Endothelial cell of umbilical vein (primary cell): ENCODE measurements at regions not wholly inside any gene's neighbourhood (a gene's known extent, or its start where the extent isn't known, plus 50 kb on each side); places are given as distances from the start of the nearest gene placed in this dataset.

Experiments
- BruUV-seq: library from RNA; stranded (reverse); fragments of 400-500 nt; replicated peaks from 2 replicates; lab custom pipeline; 2021; lab: Mats Ljungman, UMichigan
- CTCF ChIA-PET: fragments of 300-600, 350-600 bp; sonication (Branson Sonifier 250); formaldehyde crosslinking; loops from one replicate; lab custom pipeline; 2021; ENCODE audit warnings: antibody characterized with exemption, inconsistent platforms; lab: Charles Lee
- POLR2A ChIA-PET: fragments of 300-600, 350-600 bp; sonication (Branson Sonifier 250); formaldehyde crosslinking; loops from one replicate; lab custom pipeline; 2021; ENCODE audit warnings: antibody characterized with exemption, inconsistent platforms; lab: Charles Lee
- DNase-seq: peaks from one replicate; pipeline ENCODE4 v3.0.0-alpha.2; 2011; ENCODE audit warnings: low read depth, low spot score
- FAIRE-seq: peaks from 2 replicates; lab custom pipeline; 2011; peaks lifted over from hg19 to GRCh38; lab: Jason Lieb, UNC
- H2AFZ ChIP-seq: 2 replicates; pipeline ENCODE4 v1.6.0; 2012; ENCODE audit warnings: low read depth, low read length, control low read depth, inconsistent platforms
- H3K27ac ChIP-seq: 2 replicates; pipeline ENCODE4 v1.5.1; 2011; ENCODE audit warnings: low read depth, mild to moderate bottlenecking, control low read depth, low read length, moderate library complexity; ENCODE audit not compliant: insufficient read depth
- H3K27me3 ChIP-seq, 2 experiments: 2 replicates each; pipeline versions ENCODE4 v1.6.0 to v1.6.1; 2011; ENCODE audit warnings: low read length in 2 of 2, mixed read lengths in 1 of 2; ENCODE audit not compliant: control insufficient read depth in 2 of 2, insufficient read depth in 2 of 2
- H3K36me3 ChIP-seq, 2 experiments: 2 replicates in 1 of 2; 3 replicates in 1 of 2; pipeline ENCODE4 v1.5.1; 2011; ENCODE audit warnings: low read length in 2 of 2, mild to moderate bottlenecking in 1 of 2, moderate library complexity in 1 of 2; ENCODE audit not compliant: control insufficient read depth in 2 of 2, insufficient read depth in 2 of 2; ENCODE audit errors: extremely low read depth in 1 of 2
- H3K4me1 ChIP-seq: 3 replicates; pipeline ENCODE4 v1.5.1; 2011; ENCODE audit warnings: mild to moderate bottlenecking, low read length; ENCODE audit not compliant: control insufficient read depth, insufficient read depth; ENCODE audit errors: extremely low read depth
- H3K4me2 ChIP-seq: 2 replicates; pipeline ENCODE4 v1.6.1; 2011; ENCODE audit warnings: low read length, control low read depth, mixed read lengths; ENCODE audit not compliant: insufficient read depth
- H3K4me3 ChIP-seq, 3 experiments: fragments of 200-600 bp in 1 of 3; sonication (generic), shearing (Covaris generic) in 1 of 3; replicated peaks in 1 of 3; 2 replicates each; pipeline ENCODE4 v1.5.1; 2011 to 2016; ENCODE audit warnings: control low read depth in 3 of 3, low read length in 3 of 3, mild to moderate bottlenecking in 2 of 3, inconsistent platforms in 1 of 3, low read depth in 1 of 3, moderate library complexity in 1 of 3; ENCODE audit not compliant: insufficient read depth in 1 of 3
- H3K79me2 ChIP-seq: 2 replicates; pipeline ENCODE4 v1.6.0; 2012; ENCODE audit warnings: low read length, inconsistent platforms; ENCODE audit not compliant: control insufficient read depth, insufficient read depth
- H3K9ac ChIP-seq: replicated peaks from 2 replicates; pipeline ENCODE3; 2011; ENCODE audit warnings: low read length, control low read depth; ENCODE audit not compliant: insufficient read depth; ENCODE audit errors: extremely low read depth
- H3K9me1 ChIP-seq: replicated peaks from 3 replicates; pipeline ENCODE4 v1.6.0; 2011; ENCODE audit warnings: mild to moderate bottlenecking, low read length; ENCODE audit not compliant: control insufficient read depth, insufficient read depth; ENCODE audit errors: extremely low read depth
- H3K9me3 ChIP-seq: replicated peaks from 2 replicates; pipeline ENCODE4 v1.5.1; 2012; ENCODE audit warnings: low read length, inconsistent platforms; ENCODE audit not compliant: control insufficient read depth, insufficient read depth
- H4K20me1 ChIP-seq: replicated peaks from 2 replicates; pipeline ENCODE3; 2011; ENCODE audit warnings: mild to moderate bottlenecking, low read length; ENCODE audit not compliant: control insufficient read depth, insufficient read depth; ENCODE audit errors: extremely low read depth
- EZH2 ChIP-seq: IDR thresholded peaks from 2 replicates; pipeline ENCODE4 v1.6.1; 2012; ENCODE audit warnings: borderline replicate concordance, low read depth, mild to moderate bottlenecking, moderate library complexity, low read length, inconsistent platforms; ENCODE audit not compliant: severe bottlenecking
- FOS ChIP-seq: IDR thresholded peaks from 2 replicates; pipeline ENCODE4 v1.6.1; 2011; ENCODE audit warnings: mild to moderate bottlenecking, low read length, moderate library complexity, borderline replicate concordance; ENCODE audit not compliant: insufficient read depth
- GATA2 ChIP-seq: IDR thresholded peaks from 2 replicates; pipeline ENCODE4 v1.7.0; 2011; ENCODE audit warnings: low read depth, mild to moderate bottlenecking, moderate library complexity, mixed read lengths, low read length; ENCODE audit not compliant: insufficient read length, insufficient read depth
- JUN ChIP-seq: IDR thresholded peaks from 2 replicates; pipeline ENCODE4 v1.6.1; 2011; ENCODE audit warnings: borderline replicate concordance, low read depth; ENCODE audit not compliant: insufficient read length, insufficient read depth
- MAX ChIP-seq: IDR thresholded peaks from 2 replicates; pipeline ENCODE4 v1.6.1; 2011; ENCODE audit not compliant: insufficient read depth, insufficient read length
- MYC ChIP-seq: IDR thresholded peaks from one replicate; pipeline ENCODE4 v1.6.1; 2011; ENCODE audit warnings: mild to moderate bottlenecking, low read depth, low read length
- POLR2A ChIP-seq: IDR thresholded peaks from 2 replicates; pipeline ENCODE4 v1.6.1; 2012; ENCODE audit warnings: low read depth, mild to moderate bottlenecking, control low read depth, low read length
- POLR2AphosphoS5 ChIP-seq: IDR thresholded peaks from 2 replicates; pipeline ENCODE4 v1.6.1; 2012; ENCODE audit warnings: low read depth, mild to moderate bottlenecking, control low read depth, low read length, moderate library complexity; ENCODE audit not compliant: insufficient read depth
- dilution Hi-C: fragments of 300-500 bp; cut with MboI; formaldehyde crosslinking; loops from one replicate; pipeline ENCODE4 v1.15.0; 2019; ENCODE audit warnings: low sequenced_read_pairs; ENCODE audit not compliant: extremely low pct_ligation_motif_present
- intact Hi-C: fragments of 100-400 bp; cut with micrococcal nuclease; formaldehyde crosslinking; loops from one replicate; pipeline ENCODE4 v1.10.0; 2022
- TF ChIP-seq, protein P1 (sequence below), 2 donors: IDR thresholded peaks; 1 replicate in 1 of 2; 2 replicates in 1 of 2; pipeline ENCODE4 v1.5.1; 2011; ENCODE audit warnings: low read length in 2 of 2, mild to moderate bottlenecking in 2 of 2, moderate library complexity in 2 of 2, control low read depth in 1 of 2, inconsistent platforms in 1 of 2, low read depth in 1 of 2; ENCODE audit not compliant: insufficient read depth in 1 of 2; ENCODE audit errors: extremely low read depth in 1 of 2

GRCh38 chr3:86438544-86438943 lies 552.4 kb downstream of the VGLL3 start:
- H3K9me3 ChIP-seq, result no peaks in the 10 kb centered on the region
- TF ChIP-seq MYC (no peak), MAX (no peak), POLR2AphosphoS5 (no peak), FOS (no peak), JUN (no peak), EZH2 (no peak), POLR2A (no peak), GATA2 (no peak)
- TF ChIP-seq, protein P1, sequence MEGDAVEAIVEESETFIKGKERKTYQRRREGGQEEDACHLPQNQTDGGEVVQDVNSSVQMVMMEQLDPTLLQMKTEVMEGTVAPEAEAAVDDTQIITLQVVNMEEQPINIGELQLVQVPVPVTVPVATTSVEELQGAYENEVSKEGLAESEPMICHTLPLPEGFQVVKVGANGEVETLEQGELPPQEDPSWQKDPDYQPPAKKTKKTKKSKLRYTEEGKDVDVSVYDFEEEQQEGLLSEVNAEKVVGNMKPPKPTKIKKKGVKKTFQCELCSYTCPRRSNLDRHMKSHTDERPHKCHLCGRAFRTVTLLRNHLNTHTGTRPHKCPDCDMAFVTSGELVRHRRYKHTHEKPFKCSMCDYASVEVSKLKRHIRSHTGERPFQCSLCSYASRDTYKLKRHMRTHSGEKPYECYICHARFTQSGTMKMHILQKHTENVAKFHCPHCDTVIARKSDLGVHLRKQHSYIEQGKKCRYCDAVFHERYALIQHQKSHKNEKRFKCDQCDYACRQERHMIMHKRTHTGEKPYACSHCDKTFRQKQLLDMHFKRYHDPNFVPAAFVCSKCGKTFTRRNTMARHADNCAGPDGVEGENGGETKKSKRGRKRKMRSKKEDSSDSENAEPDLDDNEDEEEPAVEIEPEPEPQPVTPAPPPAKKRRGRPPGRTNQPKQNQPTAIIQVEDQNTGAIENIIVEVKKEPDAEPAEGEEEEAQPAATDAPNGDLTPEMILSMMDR (IDR thresholded peaks at IDR 0.05; ENCODE audit: extremely low read depth in 1 of 2, insufficient read depth in 1 of 2, low read depth in 1 of 2, low read length in 2 of 2), result no peak
- H3K9ac ChIP-seq, result no peak overlapping the region
- BruUV-seq, result no TSS peak
- no peaks in the 10 kb centered on the region for H3K4me1 ChIP-seq
- no peak overlapping the region for H2AFZ ChIP-seq
- CTCF ChIA-PET, result no interaction called here
- dilution Hi-C loops (no loop called here), intact Hi-C loops (no loop called here)
- no peaks in the 10 kb centered on the region for H3K27me3 ChIP-seq
- H3K4me2 ChIP-seq, result no peak overlapping the region
- DNase-seq (no peak), FAIRE-seq (no peak)
- no peaks in the 10 kb centered on the region for H3K79me2 ChIP-seq
- H3K4me3 ChIP-seq, result no peak overlapping the region
- POLR2A ChIA-PET, result no interaction called here
- H4K20me1 ChIP-seq, result no peaks in the 10 kb centered on the region
- no peaks in the 10 kb centered on the region for H3K36me3 ChIP-seq
- H3K27ac ChIP-seq, result no peak overlapping the region
- no peaks in the 10 kb centered on the region for H3K9me1 ChIP-seq
